ENCODE measurements at regions not wholly inside any gene's neighbourhood (a gene's known extent, or its start where the extent isn't known, plus 50 kb on each side); places are given as distances from the start of the nearest gene placed in this dataset.
"Not testable (repeated sequence)": the region's sequence is repeated elsewhere in the genome, so short reads cannot be mapped to it uniquely, and the experiment has no call there.

- not testable (repeated sequence) for DNase-seq
These were observed 252.9 kb downstream of the TP53TG3F start for GRCh38 chr16:33712308-33712707.

- not testable (repeated sequence) for DNase-seq
These were observed 253.7 kb downstream of the TP53TG3F start for GRCh38 chr16:33712851-33713709.

GRCh38 chr16:33713710-33714538 lies 254.5 kb downstream of the TP53TG3F start:
- not testable (repeated sequence) for DNase-seq

GRCh38 chr16:33731167-33731566 lies 271.8 kb downstream of the TP53TG3F start:
- DNase-seq = not testable (repeated sequence)

GRCh38 chr16:33734650-33735049 lies 275.2 kb downstream of the TP53TG3F start:
- DNase-seq = not testable (repeated sequence)

- DNase-seq = not testable (repeated sequence)
These were observed 307.7 kb downstream of the TP53TG3F start for GRCh38 chr16:33766869-33767765.

GRCh38 chr16:33768710-33769109 lies 309.3 kb downstream of the TP53TG3F start:
- DNase-seq = not testable (repeated sequence)

- not testable (repeated sequence) for DNase-seq
These were observed 309.9 kb downstream of the TP53TG3F start for GRCh38 chr16:33769180-33769846.

GRCh38 chr16:33770478-33770877 lies 311.1 kb downstream of the TP53TG3F start:
- DNase-seq = not testable (repeated sequence)

- DNase-seq = not testable (repeated sequence)
These were observed 311.8 kb downstream of the TP53TG3F start for GRCh38 chr16:33771211-33771610.

GRCh38 chr16:33773966-33774365 lies 314.6 kb downstream of the TP53TG3F start:
- DNase-seq = not testable (repeated sequence)

GRCh38 chr16:33774724-33775123 lies 315.3 kb downstream of the TP53TG3F start:
- DNase-seq = not testable (repeated sequence)

- DNase-seq = not testable (repeated sequence)
These were observed 357.0 kb downstream of the TP53TG3F start for GRCh38 chr16:33816328-33816944.

- not testable (repeated sequence) for DNase-seq
These were observed 365.3 kb downstream of the TP53TG3F start for GRCh38 chr16:33824736-33825135.

- not testable (repeated sequence) for DNase-seq
These were observed 368.1 kb downstream of the TP53TG3F start for GRCh38 chr16:33827522-33827921.

GRCh38 chr16:33839157-33839556 lies 379.7 kb downstream of the TP53TG3F start:
- not testable (repeated sequence) for DNase-seq

GRCh38 chr16:33844533-33844932 lies 385.1 kb downstream of the TP53TG3F start:
- DNase-seq = peak; percentile 18
